Stomach (tissue), 8 donors: ENCODE measurements at regions not wholly inside any gene's neighbourhood (a gene's known extent, or its start where the extent isn't known, plus 50 kb on each side); places are given as distances from the start of the nearest gene placed in this dataset.
A peak's percentile ranks its signal among the peaks of the same experiment; 100 is the strongest.

Experiments
- DNase-seq, 2 donors: peaks; one replicate each; pipeline versions ENCODE4 v3.0.0 to v3.0.0-alpha.2; 2013 to 2019
- H3K27ac ChIP-seq, 5 donors: fragments of 200-600 bp in 4 of 5; sonication (generic) in 4 of 5; one replicate each; pipeline ENCODE4 v1.5.1; 2013 to 2019; ENCODE audit warnings: mild to moderate bottlenecking in 1 of 5, moderate library complexity in 1 of 5
- H3K27me3 ChIP-seq, 3 donors: fragments of 200-600 bp; sonication (generic); one replicate each; pipeline ENCODE4 v1.5.1; 2017 to 2019; ENCODE audit warnings: mixed run types in 1 of 3
- H3K36me3 ChIP-seq, 4 donors: fragments of 200-600 bp; sonication (generic); 1 replicate in 3 of 4; 2 replicates in 1 of 4; pipeline ENCODE4 v1.5.1; 2016 to 2019
- H3K4me1 ChIP-seq, 4 donors: fragments of 200-600 bp; sonication (generic); one replicate each; pipeline ENCODE4 v1.5.1; 2016 to 2019
- H3K4me3 ChIP-seq, 4 donors: fragments of 200-600 bp; sonication (generic) in 3 of 4; one replicate each; pipeline ENCODE4 v1.5.1; 2016 to 2019; ENCODE audit warnings: mild to moderate bottlenecking in 1 of 4
- H3K9me3 ChIP-seq, 4 donors: fragments of 200-600 bp; sonication (generic); one replicate each; pipeline ENCODE4 v1.5.1; 2016 to 2019
- EP300 ChIP-seq: sonication (generic); formaldehyde crosslinking; IDR thresholded peaks from one replicate; pipeline ENCODE4 v1.6.1; 2017; ENCODE audit warnings: antibody characterized with exemption
- POLR2A ChIP-seq, 4 donors: fragments of 450-650 bp; IDR thresholded peaks; one replicate each; pipeline ENCODE4 v1.6.1; 2016; ENCODE audit warnings: antibody characterized with exemption in 4 of 4, control low read depth in 2 of 4, mild to moderate bottlenecking in 1 of 4, moderate library complexity in 1 of 4
- POLR2AphosphoS5 ChIP-seq, 3 donors: sonication (generic); formaldehyde crosslinking; IDR thresholded peaks; one replicate each; pipeline ENCODE4 v1.6.1; 2016; ENCODE audit warnings: antibody characterized with exemption in 3 of 3
- WGBS, 5 donors: extraction: QIAGEN DNeasy Blood & Tissue Kit in 3 of 5; methylation state at CpG; one replicate each; pipeline versions ENCODE4 v1.1.5 to v1.1.7; 2013 to 2018; 5-methylcytosine and 5-hydroxymethylcytosine counted together
- intact Hi-C: fragments of 100-400 bp; cut with DNase I; formaldehyde crosslinking; loops from one replicate; pipeline ENCODE4 v1.15.1; 2023; ENCODE audit warnings: low total_unique reads
- TF ChIP-seq, protein P1 (sequence below), 7 experiments: fragments of 450-650 bp in 4 of 7; fragments of 200-600 bp in 3 of 7; sonication (generic) in 3 of 7; IDR thresholded peaks; one replicate each; pipeline ENCODE4 v1.5.1; 2016 to 2019; ENCODE audit warnings: antibody characterized with exemption in 7 of 7, control low read depth in 2 of 7, mild to moderate bottlenecking in 1 of 7
- donor health status: healthy with polysubstance abuse.
- donor health status: Bipolar disorder and iron deficiency.
- donor health status: healthy.

DNA sequence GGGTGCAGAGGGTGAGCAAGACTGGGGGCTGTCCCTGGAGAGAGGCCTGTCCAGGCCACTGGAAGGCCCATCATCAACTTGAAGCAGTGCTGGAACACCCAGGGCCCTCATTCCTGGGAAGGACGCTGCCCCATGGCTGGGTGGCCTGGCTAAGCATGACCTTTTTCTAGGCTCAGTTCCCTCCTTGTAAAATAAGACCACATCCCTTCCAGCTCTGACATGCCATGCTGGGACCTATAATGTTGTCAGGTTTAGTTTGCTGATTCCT, 62.8 kb downstream of the SYNE3 start:
- no peaks in the 10 kb centered on the region for H3K27me3 ChIP-seq
- peaks cover 20 to 66% (median 56%) of the 10 kb centered on the region in 4 donors for H3K36me3 ChIP-seq
- intact Hi-C loops, result no loop called here
- no peak for DNase-seq
- TF ChIP-seq, protein P1, sequence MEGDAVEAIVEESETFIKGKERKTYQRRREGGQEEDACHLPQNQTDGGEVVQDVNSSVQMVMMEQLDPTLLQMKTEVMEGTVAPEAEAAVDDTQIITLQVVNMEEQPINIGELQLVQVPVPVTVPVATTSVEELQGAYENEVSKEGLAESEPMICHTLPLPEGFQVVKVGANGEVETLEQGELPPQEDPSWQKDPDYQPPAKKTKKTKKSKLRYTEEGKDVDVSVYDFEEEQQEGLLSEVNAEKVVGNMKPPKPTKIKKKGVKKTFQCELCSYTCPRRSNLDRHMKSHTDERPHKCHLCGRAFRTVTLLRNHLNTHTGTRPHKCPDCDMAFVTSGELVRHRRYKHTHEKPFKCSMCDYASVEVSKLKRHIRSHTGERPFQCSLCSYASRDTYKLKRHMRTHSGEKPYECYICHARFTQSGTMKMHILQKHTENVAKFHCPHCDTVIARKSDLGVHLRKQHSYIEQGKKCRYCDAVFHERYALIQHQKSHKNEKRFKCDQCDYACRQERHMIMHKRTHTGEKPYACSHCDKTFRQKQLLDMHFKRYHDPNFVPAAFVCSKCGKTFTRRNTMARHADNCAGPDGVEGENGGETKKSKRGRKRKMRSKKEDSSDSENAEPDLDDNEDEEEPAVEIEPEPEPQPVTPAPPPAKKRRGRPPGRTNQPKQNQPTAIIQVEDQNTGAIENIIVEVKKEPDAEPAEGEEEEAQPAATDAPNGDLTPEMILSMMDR (IDR thresholded peaks at IDR 0.05), result no peak
- TF ChIP-seq EP300 (no peak), POLR2AphosphoS5 (IDR thresholded peaks at IDR 0.05) (no peak), POLR2A (IDR thresholded peaks at IDR 0.05) (no peak)
- WGBS, 5 donors, result 86 to 100% (median 97%) methylated on average over 1 of the region's 1 CpG; no CpG with 5 or more reads in 1 of the 5 donors
- no peaks in the 10 kb centered on the region for H3K9me3 ChIP-seq
- no peak overlapping the region for H3K27ac ChIP-seq
- peaks cover 0 to 4% (median 2%) of the 10 kb centered on the region in 4 donors for H3K4me1 ChIP-seq
- H3K4me3 ChIP-seq, result no peak overlapping the region

DNA sequence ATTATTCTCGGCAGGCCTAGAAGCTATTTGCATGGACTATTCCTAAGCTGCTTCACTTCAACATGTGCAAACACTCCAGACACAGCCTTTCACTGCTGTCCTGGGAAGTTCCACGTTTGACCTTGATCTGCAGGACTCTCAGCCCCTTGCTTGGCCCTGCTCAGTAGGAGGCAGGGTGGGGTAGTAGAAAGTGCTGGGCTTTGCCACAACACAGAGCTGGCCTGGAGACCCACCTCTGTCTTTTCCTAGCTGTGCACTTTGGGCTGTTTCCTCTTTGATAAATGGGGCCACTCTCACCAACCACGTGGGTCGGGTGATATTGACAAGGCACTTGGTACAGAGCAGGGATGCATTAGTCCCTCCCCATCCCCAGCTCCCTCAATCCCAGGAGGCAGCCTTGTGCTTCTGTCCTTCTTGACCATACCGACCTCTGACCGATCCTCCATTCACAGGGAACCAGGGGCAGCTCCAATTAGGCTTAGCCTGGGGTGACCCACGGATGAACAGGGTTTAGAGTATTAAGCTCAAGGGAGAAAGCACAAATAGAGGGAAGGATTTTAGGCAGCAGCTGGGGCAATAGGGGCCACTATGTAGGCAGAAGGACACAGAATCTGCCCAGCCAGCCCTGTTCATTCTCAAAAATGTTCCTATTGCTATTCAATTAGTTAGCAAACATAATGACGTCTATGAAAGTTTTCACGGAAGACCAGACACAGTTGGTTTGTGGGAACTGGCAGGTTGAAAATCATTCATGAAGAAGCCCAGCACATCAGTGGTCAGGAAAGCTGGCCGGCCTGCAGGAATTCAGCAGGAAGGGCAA, 63.3 kb downstream of the SYNE3 start:
- DNase-seq, result no peak
- Histone ChIP-seq H3K27me3 (no peaks in the 10 kb centered on the region), H3K27ac (no peak overlapping the region), H3K9me3 (no peaks in the 10 kb centered on the region), H3K4me3 (no peak overlapping the region), H3K4me1 (peaks cover 0 to 4% (median 2%) of the 10 kb centered on the region in 4 donors), H3K36me3 (peaks cover 20 to 71% (median 62%) of the 10 kb centered on the region in 4 donors)
- TF ChIP-seq, protein P1 (IDR thresholded peaks at IDR 0.05), result no peak
- TF ChIP-seq EP300 (no peak), POLR2A (IDR thresholded peaks at IDR 0.05) (no peak), POLR2AphosphoS5 (IDR thresholded peaks at IDR 0.05) (no peak)
- intact Hi-C loops, result no loop called here
- 74 to 80% (median 77%) methylated on average over 8 to 10 of the region's 10 CpGs for WGBS, 5 donors

GRCh38 chr14:95452176-95452892, 64.1 kb downstream of the SYNE3 start:
- peaks cover 20 to 78% (median 66%) of the 10 kb centered on the region in 4 donors for H3K36me3 ChIP-seq
- no peak overlapping the region for H3K4me3 ChIP-seq
- H3K9me3 ChIP-seq, result no peaks in the 10 kb centered on the region
- 81 to 94% (median 89%) methylated on average over 13 to 18 of the region's 18 CpGs for whole genome bisulfite sequencing, 5 donors
- H3K4me1 ChIP-seq, result peaks cover 0 to 4% (median under 1%) of the 10 kb centered on the region in 4 donors
- H3K27ac ChIP-seq, result no peak overlapping the region
- no peak for DNase-seq
- no peak for TF ChIP-seq POLR2AphosphoS5 (IDR thresholded peaks at IDR 0.05)
- no peak for TF ChIP-seq POLR2A (IDR thresholded peaks at IDR 0.05)
- TF ChIP-seq EP300, result no peak
- TF ChIP-seq, protein P1 (IDR thresholded peaks at IDR 0.05), result peak in 2 of 7 experiments; percentile 12 to 14
- H3K27me3 ChIP-seq, result no peaks in the 10 kb centered on the region
- intact Hi-C loops, result no loop called here

DNA sequence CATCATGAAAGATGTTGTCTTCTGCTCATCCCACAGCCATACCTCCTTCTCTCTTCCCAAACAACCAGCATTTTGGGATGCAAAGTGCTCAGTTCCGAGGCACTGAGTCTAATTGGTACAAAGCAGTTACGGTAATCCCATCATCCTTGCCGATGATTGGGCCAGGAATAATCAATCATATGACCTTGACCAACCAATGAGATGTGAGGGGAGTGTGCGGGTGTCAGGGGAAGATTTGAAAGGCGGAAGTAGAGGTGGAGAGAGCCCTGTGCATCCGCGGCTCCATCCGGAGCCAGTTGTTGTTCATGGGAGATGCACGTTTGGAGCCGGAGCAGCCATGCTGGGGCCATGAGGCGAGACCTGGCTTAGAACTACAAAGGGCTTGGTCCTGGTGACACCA, 67.3 kb downstream of the SYNE3 start:
- Histone ChIP-seq H3K4me3 (no peak overlapping the region), H3K36me3 (peaks cover 20 to 87% (median 65%) of the 10 kb centered on the region in 4 donors), H3K27ac (no peak overlapping the region), H3K4me1 (no peaks in the 10 kb centered on the region), H3K9me3 (no peaks in the 10 kb centered on the region), H3K27me3 (no peaks in the 10 kb centered on the region)
- DNase-seq, result no peak
- 94 to 98% (median 96%) methylated on average over 11 of the region's 11 CpGs for WGBS, 5 donors
- intact Hi-C loops, result no loop called here
- TF ChIP-seq, protein P1 (IDR thresholded peaks at IDR 0.05), result no peak
- TF ChIP-seq EP300, result no peak
- no peak for TF ChIP-seq POLR2AphosphoS5 (IDR thresholded peaks at IDR 0.05)
- TF ChIP-seq POLR2A (IDR thresholded peaks at IDR 0.05), result no peak
